Kidney capillary endothelial cell (primary cell): ENCODE measurements at regions not wholly inside any gene's neighbourhood (a gene's known extent, or its start where the extent isn't known, plus 50 kb on each side); places are given as distances from the start of the nearest gene placed in this dataset.
"Not testable (repeated sequence)": the region's sequence is repeated elsewhere in the genome, so short reads cannot be mapped to it uniquely, and the experiment has no call there.

Experiments
- DNase-seq: peaks from one replicate; pipeline ENCODE4 v3.0.0-alpha.2; 2018; ENCODE audit warnings: low spot score

DNA sequence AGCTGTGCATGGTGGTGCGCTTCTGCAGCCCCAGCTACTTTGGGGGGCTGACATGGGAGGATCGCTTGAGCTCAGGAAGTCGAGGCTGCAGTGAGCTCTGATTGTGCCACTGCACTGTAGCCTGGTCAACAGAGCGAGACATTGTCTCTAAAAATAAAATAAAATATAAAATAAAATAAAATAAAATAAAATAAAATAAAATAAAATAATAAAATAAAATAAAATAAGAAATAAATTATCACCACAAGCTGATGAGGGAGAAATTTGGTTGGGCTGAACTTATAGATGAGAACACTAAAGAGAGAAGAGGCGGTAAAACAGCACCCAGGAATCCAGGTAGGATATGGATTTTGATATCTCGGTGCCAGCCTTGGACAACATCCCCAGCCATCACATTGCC is 933.7 kb downstream of the NLGN4X start:
- DNase-seq, result no peak

DNA sequence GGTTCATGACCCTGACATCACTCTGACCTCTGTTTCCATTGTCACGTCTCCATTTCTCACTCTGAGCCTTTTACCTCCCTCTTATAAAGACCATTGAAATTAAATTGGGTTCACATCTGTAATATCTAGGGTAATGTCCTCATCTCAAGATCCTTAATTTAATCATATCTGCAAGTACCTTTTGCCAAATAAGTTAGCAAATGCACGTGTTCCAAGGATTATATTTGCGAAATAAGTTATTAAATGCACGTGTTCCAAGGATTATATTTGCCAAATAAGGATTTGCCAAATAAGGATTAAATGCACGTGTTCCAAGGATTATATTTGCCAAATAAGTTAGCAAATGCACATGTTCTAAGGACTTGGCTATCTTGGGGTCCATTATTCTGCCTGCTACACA is 938.0 kb downstream of the NLGN4X start:
- no peak for DNase-seq

- not testable (repeated sequence) for DNase-seq
These were observed 938.7 kb downstream of the NLGN4X start for GRCh38 chrX:5289949-5290348.

- no peak for DNase-seq
These were observed 949.8 kb downstream of the NLGN4X start for GRCh38 chrX:5278908-5279307.

DNA sequence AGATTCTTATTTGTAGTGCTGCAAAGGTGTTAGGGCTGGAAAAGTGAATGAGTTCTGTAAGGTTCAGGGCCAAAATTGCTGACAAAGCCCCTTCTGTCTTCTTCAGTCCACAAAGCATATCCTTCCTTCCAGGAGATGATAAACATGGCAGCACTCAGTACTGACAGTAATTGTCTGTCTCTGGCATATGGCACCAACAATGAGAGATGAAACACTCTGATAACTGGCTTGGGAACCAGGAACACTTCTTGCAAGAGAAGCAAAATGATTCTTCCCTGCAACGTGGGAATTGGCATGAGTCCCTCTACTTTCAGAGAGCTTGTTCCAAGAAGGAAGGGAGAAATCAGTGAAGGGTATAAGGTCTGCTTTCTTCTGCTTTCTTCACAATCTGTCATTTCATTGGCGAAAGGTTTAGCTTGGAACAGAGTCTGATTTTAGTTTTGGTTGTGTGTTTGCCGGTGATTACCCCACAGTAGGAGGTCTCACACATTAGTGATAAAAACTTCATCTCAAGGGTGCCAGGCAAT is 963.3 kb downstream of the NLGN4X start:
- no peak for DNase-seq

DNA sequence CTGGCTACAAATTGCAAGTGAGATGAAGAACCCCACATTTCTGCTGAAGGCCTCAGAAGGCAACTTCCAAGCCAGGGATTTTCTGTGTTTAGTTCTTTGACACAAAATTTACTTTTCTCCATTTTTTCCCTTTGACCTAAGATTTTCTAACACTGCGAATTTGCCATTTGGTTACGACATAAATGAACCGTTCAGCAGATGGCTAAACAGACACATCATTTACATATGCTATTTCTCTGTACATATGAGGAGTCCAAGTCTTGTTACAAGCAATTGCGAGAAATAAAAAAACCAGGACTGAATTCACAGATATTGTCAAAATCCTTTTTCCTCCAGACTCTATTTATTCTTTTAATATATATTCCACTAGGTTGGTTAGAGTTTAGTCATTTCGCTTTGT is 978.6 kb downstream of the NLGN4X start:
- DNase-seq, result no peak

GRCh38 chrX:5242091-5242790 is 986.4 kb downstream of the NLGN4X start:
- no peak for DNase-seq

- no peak for DNase-seq
These were observed 991.9 kb downstream of the NLGN4X start for GRCh38 chrX:5236749-5237148.

DNA sequence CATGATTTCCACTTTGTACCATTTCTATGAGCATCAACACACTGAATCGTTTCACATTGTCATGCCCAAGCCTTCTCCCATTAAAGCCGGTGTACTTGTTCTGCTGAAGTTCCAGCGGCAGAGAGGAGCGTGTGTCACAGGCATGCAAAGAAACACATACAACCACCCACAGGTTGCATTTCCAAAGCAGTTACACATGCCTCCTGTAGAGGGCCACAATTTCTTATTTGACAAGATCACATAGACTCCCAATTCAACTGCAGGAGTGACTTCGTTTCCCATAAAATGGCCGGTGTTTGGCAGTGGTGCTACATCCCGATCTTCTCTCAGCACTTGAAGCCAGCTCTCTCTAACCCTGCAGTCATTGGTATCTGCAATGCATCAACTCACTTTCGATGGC is 992.6 kb downstream of the NLGN4X start:
- no peak for DNase-seq

GRCh38 chrX:5233830-5234229 is 994.8 kb downstream of the NLGN4X start:
- no peak for DNase-seq

DNA sequence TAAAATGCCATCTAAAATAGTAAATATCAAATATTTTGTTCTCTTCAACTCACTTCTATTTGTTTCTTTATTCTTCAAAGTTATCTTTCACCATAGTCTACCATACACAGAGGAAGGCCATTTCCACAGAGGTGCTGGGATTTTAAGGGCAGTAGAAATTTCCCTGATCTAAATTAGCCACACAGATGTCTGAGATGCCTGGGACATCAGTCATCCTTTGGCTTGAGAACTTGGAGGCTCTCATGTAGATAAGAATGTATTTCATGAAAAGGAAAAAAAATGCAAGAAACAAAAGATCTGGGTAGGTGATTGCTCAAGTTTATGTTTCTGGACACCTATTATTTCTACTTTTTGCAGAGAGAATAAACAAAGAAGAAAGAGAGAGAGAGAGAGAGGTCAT is 1008.2 kb downstream of the NLGN4X start:
- no peak for DNase-seq

DNA sequence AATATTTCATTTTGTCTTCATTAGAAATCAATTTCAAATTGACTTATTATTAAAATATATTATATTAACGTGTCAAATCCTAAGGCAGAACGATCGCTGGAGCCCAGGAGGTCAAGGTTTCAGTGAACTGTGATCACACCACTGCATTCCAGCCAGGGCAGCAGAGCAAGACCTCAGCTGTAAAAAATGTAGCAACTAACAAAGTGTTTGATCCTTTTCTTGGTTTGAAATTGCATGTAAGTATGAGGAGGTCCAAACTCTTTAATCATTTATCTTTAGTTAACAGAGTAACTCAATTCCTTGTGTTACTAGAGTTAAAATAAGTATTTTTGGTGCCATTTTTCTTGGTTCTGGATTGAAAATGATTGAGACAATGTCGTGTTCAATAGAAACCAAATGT is 1033.9 kb downstream of the NLGN4X start:
- DNase-seq, result no peak

GRCh38 chrX:5180135-5180741 is 1048.4 kb downstream of the NLGN4X start:
- DNase-seq, result no peak

DNA sequence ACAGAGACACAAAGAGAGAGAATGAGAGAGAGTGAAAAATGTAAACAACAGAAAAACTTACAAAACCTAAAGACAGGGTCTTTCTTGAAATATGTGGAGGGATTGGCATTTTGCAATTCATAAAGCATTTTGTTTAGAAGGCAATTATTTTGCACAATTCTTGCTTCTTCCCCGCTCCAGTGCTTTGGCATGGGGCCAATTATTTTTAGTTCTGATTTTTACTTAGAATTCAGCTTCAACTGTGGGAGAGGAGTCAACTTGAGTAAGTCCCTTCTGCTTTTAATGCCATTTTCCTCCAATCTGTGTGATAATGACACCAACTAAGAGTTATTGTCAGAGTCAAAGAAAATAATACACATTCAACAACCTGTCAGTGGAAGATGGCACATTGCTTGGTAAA is 1051.9 kb downstream of the NLGN4X start:
- no peak for DNase-seq

- no peak for DNase-seq
These were observed 1065.0 kb downstream of the NLGN4X start for GRCh38 chrX:5163663-5164062.

- no peak for DNase-seq
These were observed 1073.4 kb downstream of the NLGN4X start for GRCh38 chrX:5155301-5155700.

DNA sequence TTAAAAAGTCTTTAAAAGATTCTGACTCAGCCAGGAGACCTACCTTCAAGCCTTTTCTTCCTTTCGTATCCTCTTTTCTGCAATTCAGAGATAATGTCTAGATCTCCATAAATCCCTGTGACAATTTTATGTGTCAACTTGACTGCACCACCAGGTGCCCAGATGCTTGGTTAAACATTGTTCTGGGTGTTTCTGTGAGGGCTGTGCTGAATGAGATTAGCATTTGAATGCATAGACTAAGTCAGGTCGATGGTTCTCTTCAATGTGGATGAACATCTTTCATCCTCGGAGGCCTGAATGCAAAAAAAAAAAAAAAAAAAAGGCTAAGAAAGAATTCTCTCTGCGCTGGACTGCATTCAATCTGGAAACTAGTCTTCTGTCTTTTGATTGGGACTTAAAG is 1082.7 kb downstream of the NLGN4X start:
- no peak for DNase-seq

DNA sequence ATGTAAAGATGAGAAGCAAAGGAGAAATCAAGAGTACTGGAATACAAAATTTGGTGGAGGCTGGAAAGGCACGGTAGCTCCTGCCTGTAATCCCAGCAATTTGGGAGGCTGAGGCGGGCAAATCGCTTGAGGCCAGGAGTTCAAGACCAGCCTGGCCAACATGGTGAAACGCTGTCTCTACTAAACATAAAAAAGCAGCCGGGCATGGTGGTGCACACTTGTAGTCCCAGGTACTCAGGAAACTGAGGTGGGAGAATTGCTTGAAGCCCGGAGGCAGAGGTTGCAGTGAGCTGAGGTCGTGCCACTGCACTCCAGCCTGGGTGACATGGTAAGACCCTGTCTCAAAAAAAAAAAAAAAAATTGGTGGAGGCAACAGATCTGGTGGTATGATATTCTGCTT is 1086.0 kb downstream of the NLGN4X start:
- no peak for DNase-seq

GRCh38 chrX:5122181-5122678 is 1106.4 kb downstream of the NLGN4X start:
- no peak for DNase-seq

DNA sequence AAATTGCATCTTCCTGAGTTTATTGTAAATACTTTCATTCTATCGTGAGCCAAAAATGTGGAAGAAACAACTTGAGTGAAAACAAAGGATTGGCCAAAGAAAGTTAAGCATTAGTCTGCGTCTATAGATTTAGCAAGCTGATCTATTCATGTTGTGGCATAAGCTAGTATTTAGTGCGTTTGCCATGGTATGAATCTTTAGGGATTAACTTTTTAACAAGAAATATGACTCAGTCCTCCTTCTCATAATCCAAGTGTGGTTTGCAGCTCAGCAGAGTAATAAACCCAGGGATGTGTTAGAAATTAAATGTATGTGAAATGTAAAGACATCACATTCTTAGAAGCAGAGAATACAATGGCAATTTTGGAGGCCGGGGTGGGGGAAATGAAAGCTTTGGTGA is 1110.9 kb downstream of the NLGN4X start:
- DNase-seq, result no peak

DNA sequence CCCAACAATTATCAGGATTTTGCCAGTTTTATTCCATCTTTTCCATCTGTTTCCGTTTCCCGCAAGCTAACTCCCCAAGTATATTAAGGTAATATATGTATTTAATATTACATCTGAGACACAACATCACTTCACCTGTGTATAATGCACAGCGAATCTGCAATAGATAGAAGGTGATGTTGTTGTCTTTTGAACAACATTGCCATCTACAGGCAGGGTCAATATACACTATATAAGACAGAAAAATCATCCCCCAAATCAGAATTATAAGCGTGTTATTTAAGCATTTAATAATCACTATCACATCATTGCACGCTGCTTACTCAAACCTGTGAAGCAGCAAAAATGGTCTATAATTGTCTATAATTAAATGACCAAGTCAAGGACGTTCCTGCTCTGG is 1115.5 kb downstream of the NLGN4X start:
- no peak for DNase-seq

- no peak for DNase-seq
These were observed 1128.7 kb downstream of the NLGN4X start for GRCh38 chrX:5100004-5100403.

DNA sequence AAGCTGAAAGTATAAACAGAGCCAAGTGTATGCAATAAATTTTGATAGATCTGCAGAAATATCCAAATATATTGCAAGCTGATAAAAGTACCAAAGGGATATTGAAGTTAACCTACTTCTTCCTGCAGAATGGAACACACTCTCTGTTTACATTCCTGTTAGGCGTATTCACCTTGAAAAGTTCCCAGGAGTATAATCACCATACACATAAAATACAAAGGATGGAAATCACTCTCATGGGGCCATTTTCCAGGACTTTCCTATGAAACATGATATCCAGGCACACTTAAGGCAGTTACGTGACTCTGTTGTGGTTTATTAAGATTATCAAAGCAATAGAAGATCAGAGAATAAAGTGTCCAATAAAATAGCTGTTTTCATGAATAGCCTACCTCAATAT is 1142.3 kb downstream of the NLGN4X start:
- DNase-seq, result no peak

DNA sequence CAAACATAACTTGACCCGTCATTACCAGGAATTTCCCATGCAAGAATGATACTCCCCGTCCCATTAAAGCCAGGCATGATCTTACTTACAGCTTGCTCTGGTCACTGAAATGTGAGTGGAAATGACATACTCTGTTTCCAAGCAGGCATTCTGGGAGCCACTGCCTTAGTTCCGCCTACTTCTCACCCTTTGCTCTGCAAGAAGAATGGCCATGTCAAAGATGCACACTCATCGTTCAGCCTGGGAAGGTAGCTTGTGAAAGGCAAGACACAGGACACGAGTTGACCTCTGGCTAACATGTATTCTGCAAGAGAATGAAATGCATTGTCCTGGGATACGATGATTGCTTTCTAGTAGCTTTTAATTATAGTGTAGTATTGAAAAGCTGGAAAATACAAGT is 1144.4 kb downstream of the NLGN4X start:
- no peak for DNase-seq
